HG02943 (cell line): ENCODE measurements at regions not wholly inside any gene's neighbourhood (a gene's known extent, or its start where the extent isn't known, plus 50 kb on each side); places are given as distances from the start of the nearest gene placed in this dataset.

Experiments
- ATAC-seq: cut with Tn5 transposase; IDR thresholded peaks from one replicate; pipeline ENCODE4 v1.9.1; 2021; ENCODE audit warnings: mild to moderate bottlenecking, low read depth, moderate library complexity; ENCODE audit not compliant: unreplicated experiment

GRCh38 chr1:163013826-163014600, 55.1 kb upstream of the RGS4 start:
- ATAC-seq, result no peak

GRCh38 chr1:163006051-163006834, 62.9 kb upstream of the RGS4 start:
- no peak for ATAC-seq

GRCh38 chr1:162997499-162998285, 71.5 kb upstream of the RGS4 start:
- ATAC-seq, result no peak

- ATAC-seq, result no peak
These were observed 72.9 kb upstream of the RGS4 start for GRCh38 chr1:162996261-162996660.

- no peak for ATAC-seq
These were observed 74.2 kb upstream of the RGS4 start for GRCh38 chr1:162994921-162995320.

- no peak for ATAC-seq
These were observed 75.3 kb upstream of the RGS4 start for GRCh38 chr1:162993846-162994245.

GRCh38 chr1:162992945-162993344, 76.2 kb upstream of the RGS4 start:
- no peak for ATAC-seq

GRCh38 chr1:162991444-162991843, 77.7 kb upstream of the RGS4 start:
- ATAC-seq, result no peak

GRCh38 chr1:162990665-162991064, 78.5 kb upstream of the RGS4 start:
- no peak for ATAC-seq

GRCh38 chr1:162988869-162989268, 80.3 kb upstream of the RGS4 start:
- no peak for ATAC-seq

GRCh38 chr1:162987866-162988265, 81.3 kb upstream of the RGS4 start:
- no peak for ATAC-seq

GRCh38 chr1:162985816-162986435, 83.2 kb upstream of the RGS4 start:
- no peak for ATAC-seq

GRCh38 chr1:162984699-162985098, 84.5 kb upstream of the RGS4 start:
- no peak for ATAC-seq

GRCh38 chr1:162983671-162984425, 85.3 kb upstream of the RGS4 start:
- ATAC-seq, result no peak

- ATAC-seq, result no peak
These were observed 86.8 kb upstream of the RGS4 start for GRCh38 chr1:162982364-162982763.

GRCh38 chr1:162977944-162978568, 91.1 kb upstream of the RGS4 start:
- ATAC-seq, result no peak

- no peak for ATAC-seq
These were observed 92.5 kb upstream of the RGS4 start for GRCh38 chr1:162976628-162977027.

- ATAC-seq, result no peak
These were observed 94.4 kb upstream of the RGS4 start for GRCh38 chr1:162974810-162975209.

- no peak for ATAC-seq
These were observed 95.8 kb upstream of the RGS4 start for GRCh38 chr1:162973381-162973795.
